ENCODE measurements at regions not wholly inside any gene's neighbourhood (a gene's known extent, or its start where the extent isn't known, plus 50 kb on each side); places are given as distances from the start of the nearest gene placed in this dataset.

- Histone ChIP-seq H3K4me1 (ENCODE audit: control insufficient read depth, insufficient read depth, low read length) (no peaks in the 10 kb centered on the region), H3K27me3 (ENCODE audit: control insufficient read depth in 1 of 2, insufficient read depth in 2 of 2, low read length in 2 of 2) (no peaks in the 10 kb centered on the region), H3K27ac (ENCODE audit: low read length) (no peak overlapping the region), H3K9me3 (ENCODE audit: control insufficient read depth in 2 of 2, low read length in 2 of 2) (no peaks in the 10 kb centered on the region), H3K36me3 (ENCODE audit: control insufficient read depth in 2 of 2, insufficient read depth in 2 of 2, low read length in 2 of 2) (no peaks in the 10 kb centered on the region), H3K4me3 (ENCODE audit: low read length in 2 of 2) (no peak overlapping the region), H3K9ac (ENCODE audit: low read length in 2 of 2) (no peak overlapping the region)
Measured at GRCh38 chr5:109610581-109610980, 79.1 kb upstream of the MAN2A1 start.

- Histone ChIP-seq H3K27ac (ENCODE audit: low read length) (no peak overlapping the region), H3K9ac (ENCODE audit: low read length in 2 of 2) (no peak overlapping the region), H3K9me3 (ENCODE audit: control insufficient read depth in 2 of 2, low read length in 2 of 2) (no peaks in the 10 kb centered on the region), H3K36me3 (ENCODE audit: control insufficient read depth in 2 of 2, insufficient read depth in 2 of 2, low read length in 2 of 2) (no peaks in the 10 kb centered on the region), H3K4me3 (ENCODE audit: low read length in 2 of 2) (no peak overlapping the region), H3K4me1 (ENCODE audit: control insufficient read depth, insufficient read depth, low read length) (no peaks in the 10 kb centered on the region), H3K27me3 (ENCODE audit: control insufficient read depth in 1 of 2, insufficient read depth in 2 of 2, low read length in 2 of 2) (no peaks in the 10 kb centered on the region)
Measured at GRCh38 chr5:109605207-109605730, 84.5 kb upstream of the MAN2A1 start.

- Histone ChIP-seq H3K9ac (ENCODE audit: low read length in 2 of 2) (no peak overlapping the region), H3K9me3 (ENCODE audit: control insufficient read depth in 2 of 2, low read length in 2 of 2) (no peaks in the 10 kb centered on the region), H3K36me3 (ENCODE audit: control insufficient read depth in 2 of 2, insufficient read depth in 2 of 2, low read length in 2 of 2) (no peaks in the 10 kb centered on the region), H3K4me3 (ENCODE audit: low read length in 2 of 2) (no peak overlapping the region), H3K27ac (ENCODE audit: low read length) (no peak overlapping the region), H3K27me3 (ENCODE audit: control insufficient read depth in 1 of 2, insufficient read depth in 2 of 2, low read length in 2 of 2) (no peaks in the 10 kb centered on the region), H3K4me1 (ENCODE audit: control insufficient read depth, insufficient read depth, low read length) (no peaks in the 10 kb centered on the region)
Measured at GRCh38 chr5:109604758-109605157, 85.0 kb upstream of the MAN2A1 start.

GRCh38 chr5:109601736-109602135 lies 88.0 kb upstream of the MAN2A1 start:
- Histone ChIP-seq H3K9me3 (ENCODE audit: control insufficient read depth in 2 of 2, low read length in 2 of 2) (no peaks in the 10 kb centered on the region), H3K4me3 (ENCODE audit: low read length in 2 of 2) (no peak overlapping the region), H3K27ac (ENCODE audit: low read length) (no peak overlapping the region), H3K9ac (ENCODE audit: low read length in 2 of 2) (no peak overlapping the region), H3K36me3 (ENCODE audit: control insufficient read depth in 2 of 2, insufficient read depth in 2 of 2, low read length in 2 of 2) (no peaks in the 10 kb centered on the region), H3K4me1 (ENCODE audit: control insufficient read depth, insufficient read depth, low read length) (no peaks in the 10 kb centered on the region), H3K27me3 (ENCODE audit: control insufficient read depth in 1 of 2, insufficient read depth in 2 of 2, low read length in 2 of 2) (no peaks in the 10 kb centered on the region)

- no peak overlapping the region for H3K27ac ChIP-seq (ENCODE audit: low read length)
- no peaks in the 10 kb centered on the region for H3K36me3 ChIP-seq (ENCODE audit: control insufficient read depth in 2 of 2, insufficient read depth in 2 of 2, low read length in 2 of 2)
- H3K9me3 ChIP-seq (ENCODE audit: control insufficient read depth in 2 of 2, low read length in 2 of 2): no peaks in the 10 kb centered on the region
- no peaks in the 10 kb centered on the region for H3K4me1 ChIP-seq (ENCODE audit: control insufficient read depth, insufficient read depth, low read length)
- no peak overlapping the region for H3K9ac ChIP-seq (ENCODE audit: low read length in 2 of 2)
- no peak overlapping the region for H3K4me3 ChIP-seq (ENCODE audit: low read length in 2 of 2)
- no peaks in the 10 kb centered on the region for H3K27me3 ChIP-seq (ENCODE audit: control insufficient read depth in 1 of 2, insufficient read depth in 2 of 2, low read length in 2 of 2)
Measured at GRCh38 chr5:109597893-109598292, 91.8 kb upstream of the MAN2A1 start.

- Histone ChIP-seq H3K27ac (ENCODE audit: low read length) (no peak overlapping the region), H3K9ac (ENCODE audit: low read length in 2 of 2) (no peak overlapping the region), H3K4me3 (ENCODE audit: low read length in 2 of 2) (no peak overlapping the region), H3K9me3 (ENCODE audit: control insufficient read depth in 2 of 2, low read length in 2 of 2) (no peaks in the 10 kb centered on the region), H3K27me3 (ENCODE audit: control insufficient read depth in 1 of 2, insufficient read depth in 2 of 2, low read length in 2 of 2) (no peaks in the 10 kb centered on the region), H3K36me3 (ENCODE audit: control insufficient read depth in 2 of 2, insufficient read depth in 2 of 2, low read length in 2 of 2) (no peaks in the 10 kb centered on the region), H3K4me1 (ENCODE audit: control insufficient read depth, insufficient read depth, low read length) (no peaks in the 10 kb centered on the region)
Measured at GRCh38 chr5:109594217-109594616, 95.5 kb upstream of the MAN2A1 start.

- Histone ChIP-seq H3K27ac (ENCODE audit: low read length) (no peak overlapping the region), H3K4me3 (ENCODE audit: low read length in 2 of 2) (no peak overlapping the region), H3K4me1 (ENCODE audit: control insufficient read depth, insufficient read depth, low read length) (no peaks in the 10 kb centered on the region), H3K27me3 (ENCODE audit: control insufficient read depth in 1 of 2, insufficient read depth in 2 of 2, low read length in 2 of 2) (no peaks in the 10 kb centered on the region), H3K36me3 (ENCODE audit: control insufficient read depth in 2 of 2, insufficient read depth in 2 of 2, low read length in 2 of 2) (no peaks in the 10 kb centered on the region), H3K9ac (ENCODE audit: low read length in 2 of 2) (no peak overlapping the region), H3K9me3 (ENCODE audit: control insufficient read depth in 2 of 2, low read length in 2 of 2) (no peaks in the 10 kb centered on the region)
Measured at GRCh38 chr5:109590799-109591198, 98.9 kb upstream of the MAN2A1 start.

- Histone ChIP-seq H3K4me1 (ENCODE audit: control insufficient read depth, insufficient read depth, low read length) (no peaks in the 10 kb centered on the region), H3K27ac (ENCODE audit: low read length) (no peak overlapping the region)
Measured at GRCh38 chr5:109589986-109590385, 99.7 kb upstream of the MAN2A1 start.

GRCh38 chr5:109589239-109589638 lies 100.5 kb upstream of the MAN2A1 start:
- Histone ChIP-seq H3K36me3 (ENCODE audit: control insufficient read depth in 2 of 2, insufficient read depth in 2 of 2, low read length in 2 of 2) (no peaks in the 10 kb centered on the region), H3K4me1 (ENCODE audit: control insufficient read depth, insufficient read depth, low read length) (no peaks in the 10 kb centered on the region), H3K27ac (ENCODE audit: low read length) (no peak overlapping the region), H3K9ac (ENCODE audit: low read length in 2 of 2) (no peak overlapping the region), H3K9me3 (ENCODE audit: control insufficient read depth in 2 of 2, low read length in 2 of 2) (no peaks in the 10 kb centered on the region), H3K4me3 (ENCODE audit: low read length in 2 of 2) (no peak overlapping the region), H3K27me3 (ENCODE audit: control insufficient read depth in 1 of 2, insufficient read depth in 2 of 2, low read length in 2 of 2) (no peaks in the 10 kb centered on the region)

More at GRCh38 chr5:109589986-109590385, 99.7 kb upstream of the MAN2A1 start:
- no peak overlapping the region for H3K9ac ChIP-seq (ENCODE audit: low read length in 2 of 2)
- H3K36me3 ChIP-seq (ENCODE audit: control insufficient read depth in 2 of 2, insufficient read depth in 2 of 2, low read length in 2 of 2): no peaks in the 10 kb centered on the region
- H3K27me3 ChIP-seq (ENCODE audit: control insufficient read depth in 1 of 2, insufficient read depth in 2 of 2, low read length in 2 of 2): no peaks in the 10 kb centered on the region
- H3K9me3 ChIP-seq (ENCODE audit: control insufficient read depth in 2 of 2, low read length in 2 of 2): no peaks in the 10 kb centered on the region
- H3K4me3 ChIP-seq (ENCODE audit: low read length in 2 of 2): no peak overlapping the region

- no peaks in the 10 kb centered on the region for H3K36me3 ChIP-seq (ENCODE audit: control insufficient read depth in 2 of 2, insufficient read depth in 2 of 2, low read length in 2 of 2)
- H3K27me3 ChIP-seq (ENCODE audit: control insufficient read depth in 1 of 2, insufficient read depth in 2 of 2, low read length in 2 of 2): no peaks in the 10 kb centered on the region
- H3K9me3 ChIP-seq (ENCODE audit: control insufficient read depth in 2 of 2, low read length in 2 of 2): no peaks in the 10 kb centered on the region
- no peak overlapping the region for H3K9ac ChIP-seq (ENCODE audit: low read length in 2 of 2)
- no peak overlapping the region for H3K4me3 ChIP-seq (ENCODE audit: low read length in 2 of 2)
- H3K27ac ChIP-seq (ENCODE audit: low read length): no peak overlapping the region
- no peaks in the 10 kb centered on the region for H3K4me1 ChIP-seq (ENCODE audit: control insufficient read depth, insufficient read depth, low read length)
Measured at GRCh38 chr5:109588281-109589035, 101.3 kb upstream of the MAN2A1 start.

GRCh38 chr5:109584986-109585599 lies 104.6 kb upstream of the MAN2A1 start:
- H3K4me1 ChIP-seq (ENCODE audit: control insufficient read depth, insufficient read depth, low read length): no peaks in the 10 kb centered on the region
- no peak overlapping the region for H3K27ac ChIP-seq (ENCODE audit: low read length)
- no peaks in the 10 kb centered on the region for H3K36me3 ChIP-seq (ENCODE audit: control insufficient read depth in 2 of 2, insufficient read depth in 2 of 2, low read length in 2 of 2)
- H3K4me3 ChIP-seq (ENCODE audit: low read length in 2 of 2): no peak overlapping the region
- H3K27me3 ChIP-seq (ENCODE audit: control insufficient read depth in 1 of 2, insufficient read depth in 2 of 2, low read length in 2 of 2): no peaks in the 10 kb centered on the region
- no peak overlapping the region for H3K9ac ChIP-seq (ENCODE audit: low read length in 2 of 2)
- H3K9me3 ChIP-seq (ENCODE audit: control insufficient read depth in 2 of 2, low read length in 2 of 2): no peaks in the 10 kb centered on the region
